Neural cell (in vitro differentiated cells): ENCODE measurements at regions not wholly inside any gene's neighbourhood (a gene's known extent, or its start where the extent isn't known, plus 50 kb on each side); places are given as distances from the start of the nearest gene placed in this dataset.

ENCODE experiments used
- CTCF ChIP-seq: fragments of 450-650 bp; IDR thresholded peaks from 2 replicates; pipeline ENCODE4 v1.5.1; 2014; ENCODE audit warnings: antibody characterized with exemption, mild to moderate bottlenecking, moderate library complexity; ENCODE audit not compliant: poor library complexity, severe bottlenecking
- EP300 ChIP-seq: fragments of 450-650 bp; conservative IDR thresholded peaks from 2 replicates; pipeline ENCODE4 v1.6.1; 2014; ENCODE audit warnings: antibody characterized with exemption, mild to moderate bottlenecking, moderate library complexity; ENCODE audit not compliant: poor library complexity, severe bottlenecking
- EZH2 ChIP-seq: fragments of 200-600, 300-800 bp; shearing (Covaris generic), sonication (generic); IDR thresholded peaks from 2 replicates; pipeline ENCODE4 v1.6.1; 2014; ENCODE audit warnings: antibody characterized with exemption, low read length, borderline replicate concordance, mild to moderate bottlenecking; ENCODE audit not compliant: insufficient read depth, poor library complexity, severe bottlenecking
- MXI1 ChIP-seq: fragments of 450-650 bp; conservative IDR thresholded peaks from 2 replicates; pipeline ENCODE4 v1.6.1; 2014; ENCODE audit warnings: antibody characterized with exemption, mild to moderate bottlenecking; ENCODE audit not compliant: poor library complexity, severe bottlenecking
- POLR2AphosphoS5 ChIP-seq: IDR thresholded peaks from 2 replicates; pipeline ENCODE4 v1.6.1; 2012
- RAD21 ChIP-seq: fragments of 450-650 bp; conservative IDR thresholded peaks from 2 replicates; pipeline ENCODE4 v1.6.1; 2014; ENCODE audit warnings: antibody characterized with exemption, mild to moderate bottlenecking, moderate library complexity
- REST ChIP-seq: IDR thresholded peaks from 2 replicates; pipeline ENCODE4 v1.6.1; 2012; ENCODE audit warnings: borderline replicate concordance
- SMC3 ChIP-seq: fragments of 450-650 bp; conservative IDR thresholded peaks from 2 replicates; pipeline ENCODE4 v1.6.1; 2014; ENCODE audit warnings: antibody characterized with exemption, mild to moderate bottlenecking, moderate library complexity; ENCODE audit not compliant: poor library complexity
- TAF1 ChIP-seq: IDR thresholded peaks from 2 replicates; pipeline ENCODE4 v1.6.1; 2012; ENCODE audit warnings: low read depth

GRCh38 chr21:36569511-36569910, 89.6 kb upstream of the CLDN14 start:
- TF ChIP-seq CTCF (no peak), RAD21 (no peak), EP300 (no peak), SMC3 (no peak), POLR2AphosphoS5 (no peak), EZH2 (no peak), TAF1 (no peak), REST (no peak), MXI1 (no peak)
